GM18868 (cell line): ENCODE measurements at regions not wholly inside any gene's neighbourhood (a gene's known extent, or its start where the extent isn't known, plus 50 kb on each side); places are given as distances from the start of the nearest gene placed in this dataset.

Source experiments
- ATAC-seq: cut with Tn5 transposase; IDR thresholded peaks from one replicate; pipeline ENCODE4 v1.9.1; 2021; ENCODE audit warnings: mild to moderate bottlenecking, moderate library complexity; ENCODE audit not compliant: unreplicated experiment

DNA sequence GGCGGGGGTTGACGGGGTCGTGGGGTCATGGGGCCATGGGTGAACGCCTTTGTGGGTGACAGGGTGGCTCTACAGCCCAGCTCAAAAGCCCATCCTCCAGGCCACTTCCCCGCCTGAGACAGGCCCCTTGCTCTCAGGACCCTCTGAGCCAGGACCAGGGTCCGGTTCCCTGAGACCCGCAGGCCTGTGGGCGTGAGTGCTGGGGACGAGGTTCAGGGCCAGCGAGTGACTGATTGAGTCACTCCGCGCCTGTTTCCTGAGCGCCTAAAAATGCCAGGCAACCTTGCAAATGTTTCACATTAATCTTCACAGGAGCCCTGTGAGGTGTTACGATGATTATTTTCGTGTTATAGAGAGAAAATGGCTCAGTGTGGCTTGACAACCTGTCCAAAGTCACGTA lies 97.8 kb downstream of the ZNF674 start:
- ATAC-seq, result peak; percentile 31

DNA sequence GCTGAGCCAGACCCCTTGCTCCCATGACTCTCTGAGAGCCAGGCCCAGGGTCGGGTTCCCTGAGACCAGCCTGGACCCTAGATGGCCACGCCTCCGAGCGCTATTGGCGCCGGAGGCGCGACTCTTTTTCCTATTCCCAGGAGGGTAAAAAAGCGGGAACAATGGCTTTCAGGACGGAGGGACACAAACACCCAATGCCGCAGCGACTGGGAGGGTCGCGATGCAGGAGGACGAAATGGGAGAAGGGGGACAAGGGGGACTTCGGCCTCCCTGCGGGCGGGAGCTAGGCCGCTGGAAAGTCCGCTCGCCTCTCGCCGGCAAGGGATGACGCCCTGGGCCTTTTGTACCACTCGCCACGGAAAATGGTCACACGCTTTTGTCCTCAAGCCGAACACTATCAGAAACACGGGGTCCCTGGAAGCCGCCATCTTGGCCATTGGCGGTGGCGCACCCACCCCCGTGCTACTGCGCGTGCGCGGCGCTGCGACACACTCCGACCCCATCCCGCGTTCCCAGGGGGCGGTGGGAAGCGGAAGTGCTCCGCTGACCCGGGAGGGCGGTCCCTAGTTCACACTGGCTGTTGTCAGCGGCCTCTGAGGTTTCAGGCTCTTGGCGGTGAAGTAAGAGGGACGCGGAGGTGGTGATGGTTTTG lies 98.4 kb downstream of the ZNF674 start:
- ATAC-seq, result peak; percentile 96

DNA sequence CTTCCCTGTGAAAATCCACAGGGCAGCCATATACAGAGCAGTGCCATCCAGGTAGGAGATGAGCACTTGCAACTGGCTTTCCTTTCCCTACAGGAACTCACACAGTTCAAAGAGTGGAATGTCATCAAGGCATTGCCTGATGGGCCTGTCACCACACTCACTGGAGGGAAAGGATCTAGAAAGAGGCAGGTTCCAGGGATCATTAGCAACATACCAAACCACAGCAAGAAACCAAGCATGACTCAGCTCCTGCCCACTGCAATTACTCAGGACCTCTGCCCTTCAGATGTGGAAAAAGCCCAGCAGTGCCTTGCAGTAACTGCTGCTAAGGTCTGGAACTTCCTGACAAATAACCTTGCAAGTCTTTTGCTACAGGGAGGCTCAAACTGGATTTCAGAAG lies 101.2 kb downstream of the ZNF674 start:
- ATAC-seq, result no peak

DNA sequence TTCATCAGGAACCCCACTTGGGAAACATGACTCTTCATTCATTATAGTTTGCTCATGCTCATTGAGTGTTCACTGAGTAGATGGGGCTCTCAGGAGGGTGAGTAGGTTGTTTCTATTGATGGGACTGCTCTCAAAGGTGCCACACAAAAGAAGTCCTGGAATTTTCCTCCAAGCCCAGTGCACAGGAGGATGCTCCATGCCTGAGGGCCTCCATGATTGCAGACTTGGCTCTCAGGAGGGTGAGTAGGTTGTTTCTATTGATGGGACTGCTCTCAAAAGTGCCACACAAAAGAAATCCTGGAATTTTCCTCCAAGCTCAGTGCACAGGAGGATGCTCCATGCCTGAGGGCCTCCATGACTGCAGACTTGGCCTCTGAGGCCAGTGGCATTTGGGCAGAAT lies 108.5 kb downstream of the ZNF674 start:
- ATAC-seq, result no peak

DNA sequence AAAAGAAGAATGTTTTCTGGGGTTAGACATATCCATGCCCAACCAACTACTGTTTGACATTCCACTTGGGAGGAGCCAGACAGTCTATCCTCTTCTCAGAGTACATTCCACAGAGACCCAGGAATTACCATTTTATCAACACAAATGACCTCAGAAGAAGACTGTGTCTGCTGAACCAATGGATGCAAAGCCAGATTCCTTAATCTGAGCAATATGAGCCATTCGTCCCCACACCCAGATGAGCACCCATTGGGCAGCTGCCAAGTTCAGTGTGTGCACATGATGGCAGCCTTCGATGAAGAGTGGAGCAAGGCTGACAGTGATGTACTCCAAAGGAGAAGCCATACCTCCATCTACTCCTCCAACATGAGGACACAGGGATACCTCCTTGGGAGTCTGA lies 111.3 kb downstream of the ZNF674 start:
- ATAC-seq, result no peak

DNA sequence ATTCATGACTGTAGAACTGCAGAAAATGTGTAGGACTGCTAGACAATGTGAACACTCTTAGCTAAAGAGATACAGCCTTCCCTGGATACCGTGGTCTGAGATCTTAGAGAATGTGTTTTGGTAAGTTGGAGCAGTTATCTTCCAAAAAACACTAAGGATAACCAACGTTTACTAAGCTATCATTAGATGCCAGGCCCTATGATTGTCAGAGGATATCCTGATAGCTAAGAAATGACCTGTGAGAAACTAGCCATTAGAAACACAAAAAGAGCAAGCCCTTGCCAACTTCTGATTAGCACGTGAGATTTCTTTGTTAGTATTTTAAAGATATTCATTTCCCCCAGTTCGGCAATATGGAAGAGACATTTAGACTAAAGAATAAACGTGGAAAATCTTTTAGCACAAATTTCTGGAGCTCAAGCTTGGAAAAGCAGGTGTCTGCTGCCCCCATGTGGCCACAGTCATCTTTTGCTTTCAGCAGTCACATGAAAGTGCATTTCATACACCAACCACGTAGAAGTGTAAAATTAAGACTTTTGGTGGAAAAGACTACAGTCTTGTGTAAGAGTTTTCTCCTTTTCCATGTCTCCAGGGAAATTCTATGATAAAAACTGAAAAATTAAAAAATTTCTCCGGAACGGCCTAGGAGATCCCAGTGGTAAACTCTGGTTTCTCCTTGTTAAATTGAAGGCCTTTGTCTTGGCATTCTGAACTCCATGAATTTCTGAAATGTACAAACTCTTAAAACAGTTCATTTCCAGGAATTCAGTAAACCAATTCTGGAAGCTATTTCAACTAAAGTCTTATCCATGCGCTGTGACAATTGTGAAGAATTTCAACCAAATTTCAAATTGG lies 136.4 kb downstream of the ZNF674 start:
- no peak for ATAC-seq

DNA sequence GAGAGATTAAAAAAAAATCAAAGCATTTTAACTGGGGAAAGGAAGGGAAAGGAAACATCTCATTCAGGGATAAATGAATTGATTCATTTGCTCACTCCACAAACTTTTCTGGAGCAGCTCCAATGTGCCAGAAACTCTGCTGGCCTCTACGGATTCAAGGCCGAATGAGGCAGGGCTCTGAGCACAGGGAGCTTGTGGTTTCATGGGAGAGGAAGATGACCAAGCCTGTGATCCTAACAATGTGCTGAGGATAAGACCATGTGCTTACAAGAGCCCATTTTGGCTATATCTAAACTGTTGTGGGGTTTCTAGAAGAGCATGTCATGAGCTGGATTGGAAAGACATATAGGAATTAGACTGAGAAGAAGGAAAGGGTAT lies 137.5 kb downstream of the ZNF674 start:
- ATAC-seq, result no peak

DNA sequence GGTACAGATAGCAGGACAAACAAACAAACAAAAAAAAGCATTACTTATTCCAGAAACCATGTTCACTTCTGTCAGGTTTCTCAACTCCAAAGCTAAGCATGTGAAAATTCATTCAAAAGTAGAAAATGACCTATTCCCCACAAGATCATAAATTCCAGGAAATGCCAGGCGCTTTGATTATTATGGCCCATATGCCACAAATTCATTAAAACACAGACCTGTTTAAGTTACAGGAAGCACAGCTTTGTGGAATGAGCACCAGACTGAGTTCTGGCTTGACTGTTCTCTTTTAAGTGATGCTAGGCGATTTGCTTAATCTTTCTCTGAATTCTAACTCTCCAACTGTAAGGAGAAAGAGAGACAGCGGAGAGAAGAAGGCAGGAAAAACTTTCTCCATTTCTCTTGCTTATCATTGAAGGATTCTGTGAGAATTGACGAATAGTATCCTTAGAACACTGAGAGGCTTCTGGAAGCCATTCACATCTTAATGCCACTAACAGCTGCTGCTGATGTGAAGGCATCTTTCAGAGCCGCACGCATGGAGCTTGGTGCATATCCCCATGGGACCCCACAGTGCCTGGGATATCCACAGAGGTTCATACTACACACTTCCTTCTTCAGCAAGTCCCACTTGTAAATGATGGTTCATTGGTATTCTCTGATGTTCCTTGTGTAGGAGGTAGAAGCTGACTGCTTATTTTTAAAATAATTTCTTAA lies 138.0 kb downstream of the ZNF674 start:
- no peak for ATAC-seq

DNA sequence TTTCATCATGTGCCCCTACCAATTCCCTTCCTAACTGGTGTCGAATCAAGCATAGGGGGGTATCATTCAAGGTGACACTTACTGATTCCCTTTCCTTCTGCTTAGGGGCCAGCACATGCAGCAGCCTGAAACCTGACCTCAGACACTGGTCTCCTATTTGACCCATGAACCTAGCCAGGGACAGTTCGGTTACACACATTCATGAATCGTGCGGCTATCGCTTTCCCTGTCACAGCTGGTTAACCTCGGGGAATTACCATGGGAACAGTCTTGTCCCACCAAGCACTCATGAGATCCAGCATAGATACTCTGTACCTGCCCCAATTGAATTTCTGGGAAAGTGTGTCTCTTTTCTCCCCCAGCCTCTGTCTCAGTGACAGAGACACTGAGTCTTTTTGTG lies 140.4 kb downstream of the ZNF674 start:
- ATAC-seq, result no peak

DNA sequence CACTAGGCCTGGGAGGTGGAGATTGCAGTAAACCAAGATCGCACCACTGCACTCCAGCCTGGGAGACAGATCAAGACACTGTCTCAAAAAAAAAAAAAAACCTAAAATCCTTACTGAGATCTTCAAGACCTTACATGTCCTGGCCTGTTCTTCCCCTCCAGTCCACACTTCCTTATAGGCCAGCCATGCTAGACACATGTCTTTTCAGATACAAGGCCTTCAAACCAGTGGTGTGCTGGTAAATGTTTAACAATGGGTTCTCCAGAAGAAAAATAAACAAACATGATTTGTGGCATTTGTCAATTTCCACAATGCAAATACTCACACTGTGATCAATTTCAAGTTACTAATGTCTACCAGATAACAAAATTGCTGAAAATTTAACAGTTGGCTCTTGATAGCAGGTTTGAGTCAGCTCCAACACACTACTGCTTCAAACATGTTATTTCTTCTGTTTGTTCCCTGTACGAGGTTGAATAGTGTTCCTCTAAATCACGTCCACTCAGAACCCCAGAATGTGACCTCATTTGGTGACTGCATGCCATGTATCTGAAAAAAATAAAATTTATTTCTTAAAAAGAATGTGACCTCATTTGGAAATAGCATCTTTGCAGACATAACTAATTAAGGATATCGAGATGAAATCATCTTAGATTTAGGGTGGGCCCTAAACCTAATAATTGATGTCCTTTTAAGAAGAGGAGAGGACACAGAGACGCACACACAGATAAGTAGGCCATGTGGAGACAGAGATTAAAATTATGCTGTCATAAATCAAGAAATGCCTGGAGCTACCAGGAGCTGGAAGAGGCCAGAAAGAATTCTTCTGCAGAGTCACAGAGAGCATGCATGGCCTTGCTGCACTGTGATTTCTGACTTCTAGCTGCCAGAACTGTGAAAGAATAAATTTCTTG lies 144.4 kb downstream of the ZNF674 start:
- ATAC-seq, result no peak

DNA sequence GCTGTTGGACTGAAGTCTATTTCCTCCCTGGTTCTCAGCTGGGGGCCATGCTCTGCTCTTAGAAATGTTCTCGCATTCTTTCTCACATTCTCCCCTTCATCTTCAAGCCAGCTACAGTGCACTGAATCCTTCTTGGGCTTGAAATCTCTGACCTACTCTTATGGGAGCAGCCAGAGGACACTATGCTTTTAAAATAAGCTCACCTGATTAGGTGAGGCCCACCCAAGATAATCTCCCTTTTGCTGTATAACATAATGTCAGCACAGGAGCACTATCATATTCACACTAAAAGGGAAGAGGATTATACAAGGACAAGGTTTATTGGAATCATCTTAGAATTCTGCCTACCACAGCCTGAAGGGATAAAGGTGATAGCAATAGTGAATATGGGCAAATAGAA lies 146.3 kb downstream of the ZNF674 start:
- ATAC-seq, result no peak

DNA sequence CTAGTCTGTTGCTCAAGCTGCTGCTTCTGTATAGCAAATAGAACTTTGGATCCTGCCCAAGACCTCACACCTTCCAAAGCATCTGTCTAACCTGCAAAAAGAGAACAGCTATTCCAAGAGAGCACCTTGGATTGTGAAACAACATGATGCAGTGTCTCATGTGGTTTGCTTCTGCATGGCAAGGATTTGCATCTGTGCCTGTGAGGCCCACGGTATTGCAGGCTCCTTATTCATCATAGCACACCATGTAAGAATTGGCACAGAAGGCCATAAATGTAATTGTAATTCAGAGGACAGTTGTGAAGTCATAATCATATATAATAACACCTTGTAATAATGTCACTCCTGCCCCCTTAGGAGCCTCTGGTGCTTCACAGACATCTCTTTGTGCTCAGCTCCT lies 147.1 kb downstream of the ZNF674 start:
- ATAC-seq, result no peak

DNA sequence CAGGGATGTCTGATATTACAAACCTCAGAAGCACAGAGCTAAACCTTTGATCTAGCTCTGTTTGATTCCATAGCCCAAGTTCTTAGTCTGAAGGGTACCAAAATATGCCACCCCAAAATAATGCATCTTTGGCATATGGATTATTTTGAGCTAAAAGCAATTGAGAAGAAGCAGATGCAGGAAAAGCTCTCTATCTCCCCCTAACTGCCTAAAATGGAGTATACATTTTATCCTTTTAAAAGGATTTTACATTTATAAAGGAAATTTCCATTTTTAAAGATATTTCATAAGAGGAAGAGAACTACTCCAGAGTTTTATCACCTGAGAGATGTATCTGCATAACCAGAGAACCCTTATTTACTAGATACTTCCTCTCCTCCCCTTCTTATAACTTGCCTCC lies 158.7 kb downstream of the ZNF674 start:
- no peak for ATAC-seq

DNA sequence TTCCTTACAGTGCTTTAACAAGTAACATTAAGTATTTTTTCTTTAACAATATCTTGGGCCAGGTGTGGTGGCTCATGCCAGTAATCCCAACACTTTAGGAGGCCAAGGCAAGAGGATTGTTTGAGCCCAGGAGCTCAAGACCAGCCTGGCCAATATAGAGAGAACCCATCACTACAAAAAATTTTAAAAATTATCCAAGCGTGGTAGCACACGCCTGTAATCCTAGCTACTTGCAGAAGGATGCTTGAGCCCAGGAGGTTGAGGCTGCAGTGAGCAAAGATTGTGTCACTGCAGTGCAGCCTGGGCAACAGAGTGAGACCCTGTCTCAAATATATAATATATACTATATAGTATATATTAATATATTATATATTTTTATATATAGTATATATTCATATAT lies 162.2 kb downstream of the ZNF674 start:
- no peak for ATAC-seq

DNA sequence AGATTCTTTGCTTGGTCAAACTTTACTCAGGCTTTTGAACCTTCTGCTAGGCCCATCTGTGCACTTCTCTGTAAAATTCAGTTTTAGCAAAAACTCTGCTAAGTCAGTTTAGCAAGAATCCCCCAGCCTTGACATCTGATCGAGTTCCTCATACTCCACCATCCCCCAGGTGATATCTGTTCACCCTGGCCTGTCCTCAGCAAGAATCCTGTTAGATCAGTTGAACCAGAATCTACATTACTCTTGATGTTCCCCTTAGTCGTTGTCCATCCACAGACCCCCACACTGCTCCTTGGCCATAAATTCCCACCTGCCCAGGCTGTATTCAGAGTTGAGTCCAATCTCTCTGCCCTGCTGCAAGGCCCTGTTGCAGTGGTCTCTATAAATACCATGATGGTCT lies 162.6 kb downstream of the ZNF674 start:
- ATAC-seq, result no peak

DNA sequence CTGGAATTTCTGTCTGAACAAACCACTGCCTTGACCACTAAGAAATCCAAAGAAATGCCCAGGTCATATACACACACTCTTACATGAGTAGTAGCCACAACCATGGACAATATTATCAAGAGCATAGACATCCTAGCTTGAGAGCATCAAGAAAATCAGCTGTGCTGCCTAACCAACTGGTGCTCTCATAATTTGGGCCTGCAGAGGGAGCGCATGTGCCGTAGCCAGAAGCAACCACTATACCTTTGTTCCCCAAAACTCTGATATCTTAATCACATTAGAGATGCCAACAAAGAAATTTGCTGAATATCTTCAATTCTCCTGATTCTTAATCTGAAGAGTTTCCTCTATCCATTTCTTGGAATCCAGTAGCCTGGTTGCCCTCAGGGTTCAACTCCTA lies 163.6 kb downstream of the ZNF674 start:
- ATAC-seq, result peak; percentile 75

DNA sequence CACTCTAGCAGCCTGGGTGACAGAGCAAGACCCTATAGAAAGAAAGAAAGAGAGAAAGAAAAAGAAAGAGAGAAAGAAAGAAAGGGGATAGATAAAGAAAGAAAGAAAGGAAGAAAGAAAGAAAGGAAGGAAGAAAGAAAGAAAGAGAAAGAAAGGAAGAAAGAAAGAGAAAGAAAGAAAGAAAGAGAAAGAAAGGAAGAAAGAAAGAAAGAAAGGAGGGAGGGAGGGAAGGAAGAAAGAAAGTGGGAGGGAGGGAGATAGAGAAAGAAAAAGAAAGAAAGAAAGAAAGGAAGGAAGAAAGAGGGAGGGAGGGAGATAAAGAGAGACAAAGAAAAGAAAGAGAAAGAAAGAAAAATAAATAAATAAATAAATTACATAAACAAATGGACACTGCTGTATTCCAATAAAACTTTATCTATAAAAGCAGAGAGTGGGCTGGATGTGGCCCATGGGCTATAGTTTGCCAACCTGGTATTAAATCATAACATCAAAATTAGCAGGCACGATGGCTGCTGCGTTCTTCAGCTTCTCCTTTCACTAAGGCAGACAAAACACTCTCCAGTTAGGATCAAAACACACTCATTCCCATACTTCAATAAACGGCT lies 165.0 kb downstream of the ZNF674 start:
- no peak for ATAC-seq

DNA sequence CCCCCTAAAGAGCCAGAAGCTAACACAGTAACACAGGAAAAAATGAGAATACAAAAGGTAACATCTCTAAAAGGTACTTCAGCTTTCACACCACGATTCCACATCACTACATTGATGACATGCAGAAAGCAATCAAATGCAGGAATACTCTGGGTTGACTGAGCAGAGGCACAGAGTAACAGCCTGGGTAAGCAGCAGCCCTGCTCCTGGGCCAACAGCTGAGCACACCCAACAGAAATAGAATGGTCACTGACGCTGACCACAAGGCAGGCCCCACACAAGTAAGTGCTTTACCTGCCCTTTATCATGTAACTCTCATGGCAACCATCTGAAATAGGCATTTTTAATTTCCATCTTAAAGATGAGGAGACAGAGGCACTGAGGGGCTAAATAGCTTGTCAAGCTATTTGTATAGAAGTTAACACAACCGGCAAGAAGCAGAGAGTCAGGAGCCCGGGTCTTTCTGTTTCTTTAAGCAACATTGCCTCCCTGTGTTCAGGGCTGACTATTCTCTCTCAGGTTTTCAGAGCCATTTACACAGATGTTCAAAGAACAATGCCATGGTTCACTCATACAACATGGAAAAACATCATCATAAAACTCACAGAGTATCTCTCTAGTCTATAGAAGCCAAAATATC lies 168.9 kb downstream of the ZNF674 start:
- peak; percentile 56 for ATAC-seq

DNA sequence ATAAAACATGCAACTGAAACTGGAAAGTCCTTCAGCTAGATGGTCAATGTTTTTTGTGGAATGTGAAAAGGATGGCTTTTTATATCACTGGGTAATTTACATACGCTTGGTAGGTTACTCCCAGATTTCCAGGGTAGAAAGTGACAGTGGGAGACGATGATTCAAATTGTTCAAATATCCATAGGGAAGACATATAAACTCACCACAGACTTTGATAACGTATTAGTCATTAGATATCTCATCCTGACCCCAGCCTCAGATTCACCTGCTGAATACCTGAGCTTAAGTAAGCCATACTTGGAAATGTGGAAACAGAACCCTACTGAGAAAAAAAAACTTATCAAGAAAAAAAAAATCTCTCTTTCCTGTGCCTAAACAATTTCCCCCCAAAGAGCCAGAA lies 169.4 kb downstream of the ZNF674 start:
- ATAC-seq, result no peak

DNA sequence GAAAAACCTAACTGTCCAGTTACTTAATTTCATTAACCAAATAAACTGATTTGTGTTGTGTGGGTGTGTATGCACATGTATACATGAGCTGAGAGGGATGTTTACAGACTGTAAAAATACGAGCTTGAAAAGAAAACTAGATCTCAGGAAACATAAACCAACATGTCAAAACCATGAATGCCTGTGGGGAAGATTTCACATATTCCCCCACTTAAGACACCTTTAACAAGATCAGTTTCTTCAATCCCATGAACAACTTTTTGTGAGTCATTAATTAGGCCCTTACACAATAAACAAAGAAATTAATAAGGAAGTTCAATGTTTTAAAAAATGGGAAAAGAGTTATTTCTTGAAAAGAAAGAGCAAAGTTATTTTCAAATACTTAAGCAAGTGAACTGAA lies 170.8 kb downstream of the ZNF674 start:
- no peak for ATAC-seq
